Gastroesophageal sphincter (tissue), 4 donors: ENCODE measurements at regions not wholly inside any gene's neighbourhood (a gene's known extent, or its start where the extent isn't known, plus 50 kb on each side); places are given as distances from the start of the nearest gene placed in this dataset.

ENCODE experiments used
- ATAC-seq: fragments of 150-250 bp; one replicate; pipeline ENCODE4 v1.9.1; 2016; ENCODE audit warnings: mild to moderate bottlenecking, moderate library complexity
- H3K27ac ChIP-seq, 4 donors: fragments of 200-600 bp; sonication (generic) in 3 of 4; 1 replicate in 3 of 4; 2 replicates in 1 of 4; pipeline ENCODE4 v1.5.1; 2016 to 2019
- H3K27me3 ChIP-seq: fragments of 200-600 bp; sonication (generic); one replicate; pipeline ENCODE4 v1.5.1; 2019
- H3K36me3 ChIP-seq, 2 donors: fragments of 200-600 bp; sonication (generic); one replicate each; pipeline ENCODE4 v1.5.1; 2019; ENCODE audit warnings: control low read depth in 1 of 2
- H3K4me1 ChIP-seq, 3 donors: fragments of 200-600 bp; sonication (generic); 1 replicate in 2 of 3; 2 replicates in 1 of 3; pipeline ENCODE4 v1.5.1; 2016 to 2019; ENCODE audit warnings: control low read depth in 2 of 3
- H3K4me3 ChIP-seq, 2 donors: fragments of 200-600 bp; sonication (generic); one replicate each; pipeline ENCODE4 v1.5.1; 2019; ENCODE audit warnings: mild to moderate bottlenecking in 1 of 2, moderate library complexity in 1 of 2
- H3K9me3 ChIP-seq, 3 donors: fragments of 200-600 bp; sonication (generic); one replicate each; pipeline ENCODE4 v1.5.1; 2017 to 2019; ENCODE audit warnings: control low read depth in 2 of 3
- CTCF ChIP-seq, 4 experiments: fragments of 200-600 bp in 2 of 4; fragments of 450-650 bp in 2 of 4; sonication (generic) in 1 of 4; IDR thresholded peaks; one replicate each; pipeline ENCODE4 v1.5.1; 2017 to 2019; ENCODE audit warnings: antibody characterized with exemption in 4 of 4, mild to moderate bottlenecking in 2 of 4, moderate library complexity in 2 of 4
- EP300 ChIP-seq: sonication (generic); formaldehyde crosslinking; IDR thresholded peaks from one replicate; pipeline ENCODE4 v1.6.1; 2017; ENCODE audit warnings: antibody characterized with exemption, mild to moderate bottlenecking
- POLR2A ChIP-seq, 2 donors: fragments of 450-650 bp; IDR thresholded peaks; one replicate each; pipeline ENCODE4 v1.6.1; 2017; ENCODE audit warnings: antibody characterized with exemption in 2 of 2, mild to moderate bottlenecking in 2 of 2, moderate library complexity in 1 of 2
- POLR2AphosphoS5 ChIP-seq: sonication (generic); formaldehyde crosslinking; IDR thresholded peaks from one replicate; pipeline ENCODE4 v1.6.1; 2017; ENCODE audit warnings: antibody characterized with exemption
- WGBS, 2 donors: methylation state at CpG; one replicate each; pipeline ENCODE4 v1.1.5; 2018; ENCODE audit warnings: low coverage in 1 of 2; 5-methylcytosine and 5-hydroxymethylcytosine counted together

DNA sequence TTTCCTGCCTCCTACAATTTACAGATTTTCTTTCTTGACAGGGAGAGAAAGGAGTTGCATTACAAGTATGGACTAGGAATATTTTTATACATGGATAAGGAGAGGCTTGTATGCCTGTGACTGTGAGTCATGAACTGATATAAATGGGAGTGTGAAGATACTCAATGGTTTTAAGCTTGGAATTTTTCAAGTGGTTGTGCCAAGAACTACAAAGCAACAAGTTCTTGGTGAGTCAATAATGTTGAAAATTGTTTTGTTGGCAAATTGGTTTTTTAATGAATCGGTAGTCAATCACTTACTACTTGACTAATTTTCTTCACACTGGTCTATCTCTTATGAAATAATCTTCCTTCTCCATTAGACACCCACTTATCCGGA, 58.9 kb upstream of the HMGA2 start:
- no peaks in the 10 kb centered on the region for H3K4me1 ChIP-seq
- H3K27me3 ChIP-seq: peaks cover 7% of the 10 kb centered on the region
- TF ChIP-seq POLR2AphosphoS5 (no peak), POLR2A (IDR thresholded peaks at IDR 0.05) (no peak), CTCF (IDR thresholded peaks at IDR 0.05) (no peak)
- no peaks in the 10 kb centered on the region for H3K9me3 ChIP-seq
- ATAC-seq: no peak
- H3K36me3 ChIP-seq: no peaks in the 10 kb centered on the region
- no peak overlapping the region for H3K4me3 ChIP-seq
- H3K27ac ChIP-seq: no peak overlapping the region
- 84 to 92% methylated on average over 2 of the region's 2 CpGs for WGBS, 2 donors

- TF ChIP-seq POLR2AphosphoS5 (no peak), CTCF (IDR thresholded peaks at IDR 0.05) (no peak), EP300 (no peak), POLR2A (IDR thresholded peaks at IDR 0.05) (no peak)
- no peaks in the 10 kb centered on the region for H3K9me3 ChIP-seq
- ATAC-seq: no peak
- H3K36me3 ChIP-seq: no peaks in the 10 kb centered on the region
- no peaks in the 10 kb centered on the region for H3K4me1 ChIP-seq
- peaks cover 18% of the 10 kb centered on the region for H3K27me3 ChIP-seq
- H3K27ac ChIP-seq: no peak overlapping the region
- 74 to 86% methylated on average over 3 to 6 of the region's 6 CpGs for WGBS, 2 donors
- H3K4me3 ChIP-seq: no peak overlapping the region
Measured at GRCh38 chr12:65769880-65770279, 54.4 kb upstream of the HMGA2 start.
